ENCODE measurements at regions not wholly inside any gene's neighbourhood (a gene's known extent, or its start where the extent isn't known, plus 50 kb on each side); places are given as distances from the start of the nearest gene placed in this dataset.

- no peak for TF ChIP-seq CTCF (IDR thresholded peaks at IDR 0.05; ENCODE audit: low read length)
- TF ChIP-seq EZH2 (IDR thresholded peaks at IDR 0.05; ENCODE audit: borderline replicate concordance, low read length), result no peak
These were observed 790.8 kb upstream of the NUDT12 start for GRCh38 chr5:104353371-104353770.
